Suppressor macrophage treated with lipopolysaccharide for 1 hour (primary cell): ENCODE measurements at regions not wholly inside any gene's neighbourhood (a gene's known extent, or its start where the extent isn't known, plus 50 kb on each side); places are given as distances from the start of the nearest gene placed in this dataset.
A peak's percentile ranks its signal among the peaks of the same experiment; 100 is the strongest.

Source experiments
- DNase-seq, 3 donors: peaks; one replicate each; pipeline ENCODE4 v3.0.0-alpha.2; 2020 to 2022

GRCh38 chr13:59340581-59340980 is 823.1 kb downstream of the DIAPH3 start:
- no peak for DNase-seq

GRCh38 chr13:59342400-59342799 is 821.3 kb downstream of the DIAPH3 start:
- no peak for DNase-seq

GRCh38 chr13:59343132-59343531 is 820.6 kb downstream of the DIAPH3 start:
- no peak for DNase-seq

GRCh38 chr13:59343993-59344822 is 819.5 kb downstream of the DIAPH3 start:
- DNase-seq, result peak in 1 of 3 donors; percentile 13

GRCh38 chr13:59345311-59345710 is 818.4 kb downstream of the DIAPH3 start:
- no peak for DNase-seq

GRCh38 chr13:59346999-59347723 is 816.6 kb downstream of the DIAPH3 start:
- DNase-seq, result no peak

GRCh38 chr13:59348617-59349016 is 815.1 kb downstream of the DIAPH3 start:
- no peak for DNase-seq

GRCh38 chr13:59352600-59352999 is 811.1 kb downstream of the DIAPH3 start:
- no peak for DNase-seq

- peak; percentile 25 to 45 (median 38) for DNase-seq
Measured at GRCh38 chr13:59354665-59355369, 808.9 kb downstream of the DIAPH3 start.

GRCh38 chr13:59356607-59357006 is 807.1 kb downstream of the DIAPH3 start:
- peak; percentile 13 to 31 (median 25) for DNase-seq

GRCh38 chr13:59358014-59358413 is 805.7 kb downstream of the DIAPH3 start:
- no peak for DNase-seq

GRCh38 chr13:59360108-59360507 is 803.6 kb downstream of the DIAPH3 start:
- DNase-seq, result peak; percentile 61 to 73 (median 70)

- no peak for DNase-seq
Measured at GRCh38 chr13:59360916-59361315, 802.8 kb downstream of the DIAPH3 start.

- DNase-seq, result no peak
Measured at GRCh38 chr13:59363313-59363712, 800.4 kb downstream of the DIAPH3 start.

GRCh38 chr13:59363947-59364346 is 799.8 kb downstream of the DIAPH3 start:
- DNase-seq, result no peak

- DNase-seq, result no peak
Measured at GRCh38 chr13:59364641-59365085, 799.1 kb downstream of the DIAPH3 start.

- DNase-seq, result no peak
Measured at GRCh38 chr13:59367467-59367866, 796.3 kb downstream of the DIAPH3 start.

- DNase-seq, result no peak
Measured at GRCh38 chr13:59367904-59368303, 795.8 kb downstream of the DIAPH3 start.

- no peak for DNase-seq
Measured at GRCh38 chr13:59368693-59369092, 795.0 kb downstream of the DIAPH3 start.

- DNase-seq, result no peak
Measured at GRCh38 chr13:59371229-59371628, 792.5 kb downstream of the DIAPH3 start.

GRCh38 chr13:59373341-59373740 is 790.4 kb downstream of the DIAPH3 start:
- no peak for DNase-seq

GRCh38 chr13:59374691-59375090 is 789.0 kb downstream of the DIAPH3 start:
- DNase-seq, result no peak

GRCh38 chr13:59384154-59384553 is 779.6 kb downstream of the DIAPH3 start:
- no peak for DNase-seq
